DOHH2 (cell line): ENCODE measurements at regions not wholly inside any gene's neighbourhood (a gene's known extent, or its start where the extent isn't known, plus 50 kb on each side); places are given as distances from the start of the nearest gene placed in this dataset.

Source experiments
- H3F3A ChIP-seq: fragments of 200-600 bp; sonication (generic), shearing (Covaris generic); 2 replicates; pipeline ENCODE4 v1.6.0; 2016; ENCODE audit warnings: antibody characterized with exemption, mild to moderate bottlenecking; ENCODE audit not compliant: control insufficient read depth, insufficient read depth
- H3K27ac ChIP-seq: fragments of 200-600 bp; sonication (generic); 2 replicates; pipeline ENCODE4 v1.5.1; 2014; ENCODE audit warnings: low read depth, mild to moderate bottlenecking, low read length, moderate library complexity
- H3K27me3 ChIP-seq: fragments of 200-600 bp; sonication (generic); 2 replicates; pipeline ENCODE4 v1.6.1; 2014; ENCODE audit warnings: mild to moderate bottlenecking, low read length, mixed read lengths; ENCODE audit not compliant: control insufficient read depth
- H3K36me3 ChIP-seq: fragments of 200-600 bp; sonication (generic); 2 replicates; pipeline ENCODE4 v1.6.1; 2014; ENCODE audit warnings: mild to moderate bottlenecking, low read length, moderate library complexity, mixed read lengths; ENCODE audit not compliant: control insufficient read depth
- H3K4me1 ChIP-seq: fragments of 200-600 bp; sonication (generic); 2 replicates; pipeline ENCODE4 v1.6.1; 2014; ENCODE audit warnings: mild to moderate bottlenecking, low read length, mixed read lengths; ENCODE audit not compliant: control insufficient read depth
- H3K4me2 ChIP-seq: fragments of 200-600 bp; sonication (generic); 2 replicates; pipeline ENCODE4 v1.6.0; 2014; ENCODE audit warnings: mild to moderate bottlenecking, low read length, moderate library complexity
- H3K4me3 ChIP-seq: fragments of 200-600 bp; sonication (generic); 2 replicates; pipeline ENCODE4 v1.5.1; 2014; ENCODE audit warnings: mild to moderate bottlenecking, low read length, mixed read lengths
- H3K79me2 ChIP-seq: fragments of 200-600 bp; sonication (generic); 2 replicates; pipeline ENCODE4 v1.6.1; 2014; ENCODE audit warnings: mild to moderate bottlenecking, low read length, mixed read lengths; ENCODE audit not compliant: control insufficient read depth
- H3K9me2 ChIP-seq: fragments of 200-600 bp; sonication (generic); replicated peaks from 2 replicates; pipeline ENCODE4 v1.6.1; 2014; ENCODE audit warnings: mild to moderate bottlenecking, low read length, mixed read lengths; ENCODE audit not compliant: control insufficient read depth
- H3K9me3 ChIP-seq: fragments of 200-600 bp; sonication (generic); 2 replicates; pipeline ENCODE4 v1.6.1; 2014; ENCODE audit warnings: antibody characterized with exemption, low read length, mixed read lengths; ENCODE audit not compliant: control insufficient read depth, insufficient read depth
- H4K20me1 ChIP-seq: fragments of 200-600 bp; sonication (generic); 2 replicates; pipeline ENCODE4 v1.6.0; 2014; ENCODE audit warnings: low read depth, mild to moderate bottlenecking, antibody characterized with exemption, low read length, moderate library complexity; ENCODE audit not compliant: control insufficient read depth, insufficient read depth
- EZH2phosphoT487 ChIP-seq: fragments of 200-600 bp; sonication (generic); IDR thresholded peaks from 2 replicates; pipeline ENCODE4 v1.6.1; 2017; ENCODE audit warnings: borderline replicate concordance, mild to moderate bottlenecking, antibody characterized with exemption, low read length, moderate library complexity, mixed read lengths
- TF ChIP-seq, protein P1 (sequence below): fragments of 200-600 bp; sonication (generic); IDR thresholded peaks from one replicate; pipeline ENCODE4 v1.5.1; 2014; ENCODE audit warnings: antibody characterized with exemption, mild to moderate bottlenecking, low read depth, low read length; ENCODE audit not compliant: poor library complexity, severe bottlenecking

DNA sequence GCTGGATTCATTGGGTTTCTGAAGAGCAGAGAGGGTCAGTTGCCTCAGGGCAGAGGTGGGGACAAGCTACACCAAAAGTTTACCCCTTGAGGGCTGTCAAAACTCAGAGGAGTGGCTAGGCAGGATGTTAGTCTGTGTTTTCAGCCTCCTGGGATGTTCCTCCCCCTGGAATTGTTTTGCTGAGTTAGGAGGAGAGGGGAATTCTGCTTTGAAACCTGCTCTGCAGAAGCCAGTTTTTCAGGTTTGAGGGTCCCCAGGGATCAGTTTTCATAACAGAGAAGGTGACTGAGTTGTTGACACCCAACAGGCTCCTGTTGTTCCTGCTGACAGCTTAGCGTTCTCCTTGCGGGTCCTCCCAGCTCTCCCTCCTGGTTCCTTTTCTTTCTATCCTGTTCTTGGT lies 121.9 kb upstream of the TMTC4 start:
- Histone ChIP-seq H3F3A (no peaks in the 10 kb centered on the region), H3K79me2 (no peaks in the 10 kb centered on the region), H3K27ac (no peak overlapping the region), H3K4me2 (no peak overlapping the region), H3K9me3 (no peaks in the 10 kb centered on the region; the same call in 1 of the 2 replicates), H3K4me1 (no peaks in the 10 kb centered on the region), H4K20me1 (no peaks in the 10 kb centered on the region), H3K36me3 (no peaks in the 10 kb centered on the region), H3K4me3 (no peak overlapping the region), H3K9me2 (no peaks in the 10 kb centered on the region), H3K27me3 (no peaks in the 10 kb centered on the region)
- TF ChIP-seq, protein P1, sequence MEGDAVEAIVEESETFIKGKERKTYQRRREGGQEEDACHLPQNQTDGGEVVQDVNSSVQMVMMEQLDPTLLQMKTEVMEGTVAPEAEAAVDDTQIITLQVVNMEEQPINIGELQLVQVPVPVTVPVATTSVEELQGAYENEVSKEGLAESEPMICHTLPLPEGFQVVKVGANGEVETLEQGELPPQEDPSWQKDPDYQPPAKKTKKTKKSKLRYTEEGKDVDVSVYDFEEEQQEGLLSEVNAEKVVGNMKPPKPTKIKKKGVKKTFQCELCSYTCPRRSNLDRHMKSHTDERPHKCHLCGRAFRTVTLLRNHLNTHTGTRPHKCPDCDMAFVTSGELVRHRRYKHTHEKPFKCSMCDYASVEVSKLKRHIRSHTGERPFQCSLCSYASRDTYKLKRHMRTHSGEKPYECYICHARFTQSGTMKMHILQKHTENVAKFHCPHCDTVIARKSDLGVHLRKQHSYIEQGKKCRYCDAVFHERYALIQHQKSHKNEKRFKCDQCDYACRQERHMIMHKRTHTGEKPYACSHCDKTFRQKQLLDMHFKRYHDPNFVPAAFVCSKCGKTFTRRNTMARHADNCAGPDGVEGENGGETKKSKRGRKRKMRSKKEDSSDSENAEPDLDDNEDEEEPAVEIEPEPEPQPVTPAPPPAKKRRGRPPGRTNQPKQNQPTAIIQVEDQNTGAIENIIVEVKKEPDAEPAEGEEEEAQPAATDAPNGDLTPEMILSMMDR: no peak

DNA sequence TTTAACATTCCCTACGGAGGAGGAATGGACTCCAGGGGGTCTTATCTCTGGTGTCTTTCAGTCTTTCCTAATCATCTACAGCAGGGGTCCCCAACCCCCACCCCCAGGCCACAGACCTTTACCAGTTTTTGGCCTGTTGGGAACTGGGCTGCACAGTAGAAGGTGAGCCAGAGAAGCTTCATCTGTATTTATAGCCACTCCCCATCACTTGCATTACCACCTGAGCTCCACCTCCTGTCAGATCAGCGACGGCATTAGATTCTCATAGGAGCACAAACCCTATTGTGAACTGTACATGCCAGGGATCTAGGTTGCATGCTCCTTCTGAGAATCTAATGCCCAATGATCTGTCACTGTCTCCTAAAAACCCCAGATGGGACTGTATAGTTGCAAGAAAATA lies 120.0 kb upstream of the TMTC4 start:
- H3K27me3 ChIP-seq: no peaks in the 10 kb centered on the region
- H3K4me1 ChIP-seq: no peaks in the 10 kb centered on the region
- no peaks in the 10 kb centered on the region for H3K9me2 ChIP-seq
- H3K4me3 ChIP-seq: no peak overlapping the region
- H3K9me3 ChIP-seq: no peaks in the 10 kb centered on the region; the same call in 1 of the 2 replicates
- no peak overlapping the region for H3K4me2 ChIP-seq
- no peaks in the 10 kb centered on the region for H3K79me2 ChIP-seq
- no peaks in the 10 kb centered on the region for H3F3A ChIP-seq
- H3K36me3 ChIP-seq: no peaks in the 10 kb centered on the region
- TF ChIP-seq, protein P1: no peak
- no peak for TF ChIP-seq EZH2phosphoT487
- H4K20me1 ChIP-seq: no peaks in the 10 kb centered on the region
- no peak overlapping the region for H3K27ac ChIP-seq

DNA sequence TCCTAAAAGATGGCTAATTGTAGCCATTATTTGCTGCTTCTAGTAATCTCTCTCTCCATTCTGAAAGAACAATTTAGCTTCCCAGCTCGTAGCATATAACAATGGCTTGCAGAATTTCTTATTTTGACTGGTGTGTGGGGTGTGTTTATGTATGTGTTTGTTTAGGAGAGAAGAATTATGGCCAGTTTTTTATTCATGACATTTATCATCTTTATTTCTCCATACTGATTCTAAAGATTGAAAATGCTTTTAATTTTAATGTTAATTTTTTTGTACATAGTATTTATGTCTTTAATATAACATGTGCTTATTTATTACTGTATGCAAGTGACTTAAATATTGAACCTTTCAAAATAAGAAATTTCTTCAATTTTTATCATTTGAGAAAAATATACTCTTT lies 115.8 kb upstream of the TMTC4 start:
- Histone ChIP-seq H3K4me1 (no peaks in the 10 kb centered on the region), H3K9me2 (no peaks in the 10 kb centered on the region), H3K79me2 (no peaks in the 10 kb centered on the region), H3K36me3 (no peaks in the 10 kb centered on the region), H3F3A (no peaks in the 10 kb centered on the region), H3K4me2 (no peak overlapping the region), H3K27ac (no peak overlapping the region), H3K4me3 (no peak overlapping the region), H4K20me1 (no peaks in the 10 kb centered on the region), H3K9me3 (no peaks in the 10 kb centered on the region), H3K27me3 (peaks cover 6% of the 10 kb centered on the region; the same call in 1 of the 2 replicates)
- TF ChIP-seq EZH2phosphoT487: no peak
- TF ChIP-seq, protein P1: no peak

DNA sequence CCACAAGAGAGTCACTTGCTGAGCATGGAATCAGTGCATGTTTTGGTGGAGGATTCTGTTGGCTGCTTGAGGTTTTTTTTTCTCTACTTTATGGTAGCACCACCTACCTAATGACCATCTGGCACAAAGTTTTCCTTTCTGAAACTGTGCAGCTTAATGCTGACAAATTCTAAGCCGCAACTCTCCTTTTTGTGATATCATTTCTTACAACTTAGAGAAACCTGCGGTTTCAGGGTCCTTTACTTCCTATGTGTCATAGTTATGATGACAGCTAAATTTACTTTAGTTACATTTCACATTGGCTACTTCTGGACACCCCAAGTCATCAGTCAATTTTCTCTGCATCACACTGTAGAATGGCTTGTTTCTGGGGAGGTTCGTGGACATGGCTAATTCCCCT lies 115.4 kb upstream of the TMTC4 start:
- no peak overlapping the region for H3K27ac ChIP-seq
- no peaks in the 10 kb centered on the region for H3K9me3 ChIP-seq
- no peak overlapping the region for H3K4me3 ChIP-seq
- TF ChIP-seq EZH2phosphoT487: no peak
- TF ChIP-seq, protein P1: no peak
- peaks cover 6% of the 10 kb centered on the region; the same call in 1 of the 2 replicates for H3K27me3 ChIP-seq
- no peak overlapping the region for H3K4me2 ChIP-seq
- no peaks in the 10 kb centered on the region for H3K79me2 ChIP-seq
- H3K9me2 ChIP-seq: no peaks in the 10 kb centered on the region
- H3F3A ChIP-seq: no peaks in the 10 kb centered on the region
- H3K36me3 ChIP-seq: no peaks in the 10 kb centered on the region
- no peaks in the 10 kb centered on the region for H4K20me1 ChIP-seq
- no peaks in the 10 kb centered on the region for H3K4me1 ChIP-seq
